Mucosa of descending colon (tissue), 3 donors: ENCODE measurements at regions not wholly inside any gene's neighbourhood (a gene's known extent, or its start where the extent isn't known, plus 50 kb on each side); places are given as distances from the start of the nearest gene placed in this dataset.

ENCODE experiments used
- ATAC-seq: fragments of 200-7000 bp; cut with Tn5 transposase; one replicate; pipeline ENCODE4 v1.9.1; 2020; ENCODE audit warnings: mild to moderate bottlenecking, moderate library complexity
- DNase-seq, 3 donors: peaks; one replicate each; pipeline ENCODE4 v3.0.0-alpha.2; 2020
- H3K36me3 ChIP-seq: fragments of 200-600 bp; one replicate; pipeline ENCODE4 v1.8.0; 2021; ENCODE audit warnings: low read depth, mild to moderate bottlenecking
- H3K4me1 ChIP-seq: fragments of 200-600 bp; one replicate; pipeline ENCODE4 v1.8.0; 2021; ENCODE audit warnings: low read depth, mild to moderate bottlenecking
- H3K4me3 ChIP-seq: fragments of 200-600 bp; one replicate; pipeline ENCODE4 v1.8.0; 2021; ENCODE audit warnings: mild to moderate bottlenecking
- H3K9me3 ChIP-seq: fragments of 200-600 bp; one replicate; pipeline ENCODE4 v1.8.0; 2021; ENCODE audit warnings: mild to moderate bottlenecking
- intact Hi-C, 2 donors: fragments of 100-400 bp; cut with DNase I in 1 of 2; cut with micrococcal nuclease in 1 of 2; formaldehyde crosslinking; loops; one replicate each; pipeline versions ENCODE4 v1.11.0 to v1.11.1; 2022; cut with DNase I, micrococcal nuclease
- TF ChIP-seq, protein P1 (sequence below): fragments of 200-600 bp; IDR thresholded peaks from one replicate; pipeline ENCODE4 v1.8.0; 2022; ENCODE audit warnings: antibody characterized with exemption, mild to moderate bottlenecking
- donor health status: DM: no; HTN: no; CAD: no; lungs with moderate emphysema.
- donor health status: DM: no; HTN: no; CAD: no.
- donor health status: DM: no; HTN: yes; CAD: no.

DNA sequence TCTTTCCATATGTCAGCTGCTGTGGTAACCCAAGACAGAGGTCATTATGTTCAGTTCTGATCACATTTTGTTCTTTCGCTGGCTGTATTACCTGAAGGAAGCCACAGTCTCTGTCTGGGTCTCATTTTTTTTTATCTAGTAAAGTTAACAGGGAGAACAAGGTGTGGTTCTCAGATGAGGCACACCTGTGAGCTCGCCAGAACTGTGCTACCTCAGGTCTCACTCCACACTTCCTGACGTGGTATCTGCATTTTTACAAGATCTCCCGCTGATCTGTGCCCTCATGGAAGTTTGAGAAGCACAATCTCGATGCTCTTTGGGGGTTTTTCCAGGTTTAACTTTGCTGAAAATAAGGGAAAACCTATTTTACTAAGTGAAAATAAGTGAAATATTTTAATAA, 169.5 kb upstream of the CENPW start:
- H3K4me3 ChIP-seq, result no peak overlapping the region
- ATAC-seq (peak; percentile 95), DNase-seq (peak in 2 of 3 donors; percentile 43 to 47)
- H3K9me3 ChIP-seq, result no peaks in the 10 kb centered on the region
- peaks cover 6% of the 10 kb centered on the region for H3K4me1 ChIP-seq
- TF ChIP-seq, protein P1, sequence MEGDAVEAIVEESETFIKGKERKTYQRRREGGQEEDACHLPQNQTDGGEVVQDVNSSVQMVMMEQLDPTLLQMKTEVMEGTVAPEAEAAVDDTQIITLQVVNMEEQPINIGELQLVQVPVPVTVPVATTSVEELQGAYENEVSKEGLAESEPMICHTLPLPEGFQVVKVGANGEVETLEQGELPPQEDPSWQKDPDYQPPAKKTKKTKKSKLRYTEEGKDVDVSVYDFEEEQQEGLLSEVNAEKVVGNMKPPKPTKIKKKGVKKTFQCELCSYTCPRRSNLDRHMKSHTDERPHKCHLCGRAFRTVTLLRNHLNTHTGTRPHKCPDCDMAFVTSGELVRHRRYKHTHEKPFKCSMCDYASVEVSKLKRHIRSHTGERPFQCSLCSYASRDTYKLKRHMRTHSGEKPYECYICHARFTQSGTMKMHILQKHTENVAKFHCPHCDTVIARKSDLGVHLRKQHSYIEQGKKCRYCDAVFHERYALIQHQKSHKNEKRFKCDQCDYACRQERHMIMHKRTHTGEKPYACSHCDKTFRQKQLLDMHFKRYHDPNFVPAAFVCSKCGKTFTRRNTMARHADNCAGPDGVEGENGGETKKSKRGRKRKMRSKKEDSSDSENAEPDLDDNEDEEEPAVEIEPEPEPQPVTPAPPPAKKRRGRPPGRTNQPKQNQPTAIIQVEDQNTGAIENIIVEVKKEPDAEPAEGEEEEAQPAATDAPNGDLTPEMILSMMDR, result no peak
- intact Hi-C loops, result no loop called here
- no peaks in the 10 kb centered on the region for H3K36me3 ChIP-seq

DNA sequence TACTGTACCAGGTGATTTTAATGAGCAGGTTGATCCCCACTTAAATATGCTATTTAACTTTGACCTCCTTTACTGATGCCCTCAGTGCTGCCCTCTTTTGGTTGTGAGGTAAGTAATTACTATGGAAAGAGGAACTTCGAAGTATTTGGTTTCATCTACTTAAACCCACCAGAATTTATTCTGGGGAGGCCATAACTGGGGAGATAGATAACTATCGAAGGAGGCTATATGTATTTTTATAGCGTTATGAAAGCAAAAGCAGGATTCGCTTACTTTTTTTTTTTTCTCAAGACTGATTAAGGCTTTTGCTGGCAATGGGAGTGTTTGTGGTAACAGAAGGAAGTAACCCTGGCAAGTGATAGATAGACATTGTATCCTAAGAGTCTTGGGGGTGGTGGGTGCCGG, 168.9 kb upstream of the CENPW start:
- intact Hi-C loops, result no loop called here
- H3K36me3 ChIP-seq, result no peaks in the 10 kb centered on the region
- no peak overlapping the region for H3K4me3 ChIP-seq
- peak; percentile 85 for ATAC-seq
- no peaks in the 10 kb centered on the region for H3K9me3 ChIP-seq
- peaks cover 6% of the 10 kb centered on the region for H3K4me1 ChIP-seq
- DNase-seq, result peak in 1 of 3 donors; percentile 54
- TF ChIP-seq, protein P1, result no peak

DNA sequence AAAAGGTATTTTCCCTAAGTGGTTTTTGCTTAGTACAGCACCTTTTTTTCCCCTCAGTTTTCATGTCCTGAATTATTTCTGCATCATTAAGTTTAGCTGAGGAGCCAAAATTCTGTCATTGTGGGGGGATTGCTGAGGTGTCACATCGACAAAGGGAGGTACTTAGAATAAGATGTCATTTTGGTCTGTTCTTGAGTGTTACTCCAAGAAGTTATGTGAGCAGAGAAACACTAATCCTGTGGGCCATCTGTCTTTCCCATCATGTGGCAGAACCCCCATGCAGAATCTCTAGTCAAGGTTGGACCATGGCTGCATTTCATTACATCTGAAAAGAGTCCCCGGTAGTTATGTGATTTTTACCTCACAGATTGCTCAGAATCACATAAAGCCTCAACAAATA, 167.8 kb upstream of the CENPW start:
- Histone ChIP-seq H3K4me1 (peaks cover 6% of the 10 kb centered on the region), H3K9me3 (no peaks in the 10 kb centered on the region), H3K36me3 (no peaks in the 10 kb centered on the region), H3K4me3 (no peak overlapping the region)
- no peak for ATAC-seq
- intact Hi-C loops, result no loop called here
- TF ChIP-seq, protein P1, result no peak
- DNase-seq, result no peak

DNA sequence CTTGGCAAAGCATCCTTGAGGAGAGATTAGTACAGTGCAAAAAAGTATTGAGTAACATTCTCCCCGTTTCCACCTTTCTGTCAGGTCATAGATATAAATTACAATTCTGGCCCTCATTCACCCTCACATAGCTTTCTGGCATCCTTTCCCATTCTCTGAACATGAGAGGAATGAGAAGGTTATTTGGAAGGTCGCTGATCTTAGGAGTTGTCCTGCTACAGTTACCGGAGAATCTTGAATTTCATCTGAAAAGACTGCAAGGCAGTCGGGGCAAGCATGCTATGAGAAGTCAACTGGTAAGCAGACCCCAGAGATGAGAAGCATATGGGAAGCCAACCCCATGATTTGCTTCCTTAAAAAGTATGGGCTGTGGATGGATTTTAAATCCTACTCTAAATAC, 166.7 kb upstream of the CENPW start:
- Histone ChIP-seq H3K36me3 (no peaks in the 10 kb centered on the region), H3K4me3 (no peak overlapping the region), H3K4me1 (peaks cover 6% of the 10 kb centered on the region), H3K9me3 (no peaks in the 10 kb centered on the region)
- DNase-seq (no peak), ATAC-seq (no peak)
- TF ChIP-seq, protein P1, result no peak
- intact Hi-C loops, result no loop called here

DNA sequence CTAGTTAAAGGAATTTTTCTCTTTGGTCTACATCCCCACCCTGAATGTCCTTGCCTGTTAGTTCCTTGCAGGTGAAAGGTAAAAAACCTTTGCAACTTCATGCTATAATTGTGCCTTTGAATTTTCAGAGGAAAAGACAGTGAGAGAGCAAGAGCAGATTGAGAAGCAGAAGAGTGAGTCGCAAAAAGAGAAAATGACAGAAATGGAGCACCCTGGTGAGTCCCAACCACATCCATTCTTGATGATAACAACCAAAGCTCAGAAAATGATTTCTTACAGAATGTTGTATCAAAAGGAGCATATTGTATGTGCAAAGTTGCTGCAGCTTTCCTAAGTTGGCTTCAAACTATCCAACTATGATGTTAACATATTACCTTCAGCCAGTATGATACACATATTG, 165.2 kb upstream of the CENPW start:
- ATAC-seq, result no peak
- Histone ChIP-seq H3K4me3 (no peak overlapping the region), H3K4me1 (peaks cover 6% of the 10 kb centered on the region), H3K9me3 (no peaks in the 10 kb centered on the region), H3K36me3 (no peaks in the 10 kb centered on the region)
- DNase-seq, result no peak
- TF ChIP-seq, protein P1, result no peak
- intact Hi-C loops, result no loop called here

DNA sequence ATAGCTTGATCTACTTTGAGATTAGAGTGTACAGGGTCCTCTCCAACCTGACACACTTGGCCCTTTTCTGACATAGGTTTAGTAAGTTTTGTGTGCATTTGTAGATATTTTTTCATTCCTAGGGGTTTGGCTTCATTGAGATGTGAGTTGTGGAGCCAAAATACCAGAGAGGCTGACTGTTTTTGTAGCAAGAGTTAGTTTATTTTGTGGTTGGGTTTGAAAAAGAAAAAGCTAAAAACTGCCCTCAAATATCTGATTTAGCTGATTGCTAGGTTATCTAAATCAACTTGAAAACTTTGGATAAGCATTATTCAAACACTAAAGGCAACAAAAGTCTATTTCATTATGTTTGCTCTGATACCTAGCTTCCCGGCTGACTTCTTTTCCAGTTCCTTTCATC, 164.7 kb upstream of the CENPW start:
- no peak overlapping the region for H3K4me3 ChIP-seq
- DNase-seq (no peak), ATAC-seq (no peak)

More for the DNA sequence above, 164.7 kb upstream of the CENPW start:
- peaks cover 6% of the 10 kb centered on the region for H3K4me1 ChIP-seq
- intact Hi-C loops, result no loop called here
- TF ChIP-seq, protein P1, result no peak
- no peaks in the 10 kb centered on the region for H3K36me3 ChIP-seq
- H3K9me3 ChIP-seq, result no peaks in the 10 kb centered on the region
